Fibroblast of villous mesenchyme (primary cell): ENCODE measurements at regions not wholly inside any gene's neighbourhood (a gene's known extent, or its start where the extent isn't known, plus 50 kb on each side); places are given as distances from the start of the nearest gene placed in this dataset.

ENCODE experiments used
- DNase-seq: peaks from one replicate; pipeline ENCODE4 v3.0.0-alpha.2; 2010; ENCODE audit warnings: low read depth
- H3K4me3 ChIP-seq: 2 replicates; pipeline ENCODE4 v1.5.1; 2011; ENCODE audit warnings: low read depth, mild to moderate bottlenecking, low read length
- TF ChIP-seq, protein P1 (sequence below): IDR thresholded peaks from 2 replicates; pipeline ENCODE4 v1.5.1; 2012; ENCODE audit warnings: low read depth, mild to moderate bottlenecking, low read length; ENCODE audit not compliant: insufficient read depth

DNA sequence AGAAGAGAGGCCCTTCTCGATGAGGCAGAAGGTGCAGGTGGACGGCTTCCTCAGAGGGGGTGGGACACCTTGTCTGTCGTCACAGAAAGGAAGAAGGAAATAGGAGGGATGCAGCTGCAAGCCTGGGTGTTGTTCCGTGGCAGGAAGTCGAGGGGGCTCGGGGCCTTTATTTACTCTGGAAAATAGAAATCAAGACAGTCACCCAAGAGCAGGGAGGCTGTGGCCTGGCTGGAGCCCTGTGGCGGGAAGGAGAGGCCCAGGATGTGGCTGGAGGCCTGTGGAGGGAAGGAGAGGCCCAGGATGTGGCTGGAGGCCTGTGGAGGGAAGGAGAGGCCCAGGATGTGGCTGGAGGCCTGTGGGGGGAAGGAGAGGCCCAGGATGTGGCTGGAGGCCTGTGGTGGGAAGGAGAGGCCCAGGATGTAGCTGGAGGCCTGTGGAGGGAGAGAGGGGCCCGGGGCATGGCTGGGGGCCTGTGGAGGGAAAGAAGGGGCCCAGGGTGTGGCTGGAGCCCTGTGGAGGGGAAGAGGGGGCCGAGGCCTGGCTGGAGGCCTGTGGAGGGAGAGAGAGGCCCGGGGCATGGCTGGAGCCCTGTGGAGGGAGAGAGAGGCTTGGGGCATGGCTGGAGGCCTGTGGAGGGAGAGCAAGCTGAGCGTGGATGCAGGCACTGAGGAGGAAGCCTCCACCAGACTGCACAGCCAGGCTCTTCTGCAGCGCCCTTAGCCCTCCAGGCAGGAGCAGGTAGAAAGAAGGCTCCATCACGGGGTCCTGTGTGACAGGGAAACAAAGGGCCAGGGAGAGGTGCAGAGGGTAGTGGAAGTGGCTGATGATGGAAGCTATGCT is 97.3 kb upstream of the SFMBT2 start:
- no peak overlapping the region for H3K4me3 ChIP-seq
- DNase-seq, result no peak
- TF ChIP-seq, protein P1, sequence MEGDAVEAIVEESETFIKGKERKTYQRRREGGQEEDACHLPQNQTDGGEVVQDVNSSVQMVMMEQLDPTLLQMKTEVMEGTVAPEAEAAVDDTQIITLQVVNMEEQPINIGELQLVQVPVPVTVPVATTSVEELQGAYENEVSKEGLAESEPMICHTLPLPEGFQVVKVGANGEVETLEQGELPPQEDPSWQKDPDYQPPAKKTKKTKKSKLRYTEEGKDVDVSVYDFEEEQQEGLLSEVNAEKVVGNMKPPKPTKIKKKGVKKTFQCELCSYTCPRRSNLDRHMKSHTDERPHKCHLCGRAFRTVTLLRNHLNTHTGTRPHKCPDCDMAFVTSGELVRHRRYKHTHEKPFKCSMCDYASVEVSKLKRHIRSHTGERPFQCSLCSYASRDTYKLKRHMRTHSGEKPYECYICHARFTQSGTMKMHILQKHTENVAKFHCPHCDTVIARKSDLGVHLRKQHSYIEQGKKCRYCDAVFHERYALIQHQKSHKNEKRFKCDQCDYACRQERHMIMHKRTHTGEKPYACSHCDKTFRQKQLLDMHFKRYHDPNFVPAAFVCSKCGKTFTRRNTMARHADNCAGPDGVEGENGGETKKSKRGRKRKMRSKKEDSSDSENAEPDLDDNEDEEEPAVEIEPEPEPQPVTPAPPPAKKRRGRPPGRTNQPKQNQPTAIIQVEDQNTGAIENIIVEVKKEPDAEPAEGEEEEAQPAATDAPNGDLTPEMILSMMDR, result no peak

DNA sequence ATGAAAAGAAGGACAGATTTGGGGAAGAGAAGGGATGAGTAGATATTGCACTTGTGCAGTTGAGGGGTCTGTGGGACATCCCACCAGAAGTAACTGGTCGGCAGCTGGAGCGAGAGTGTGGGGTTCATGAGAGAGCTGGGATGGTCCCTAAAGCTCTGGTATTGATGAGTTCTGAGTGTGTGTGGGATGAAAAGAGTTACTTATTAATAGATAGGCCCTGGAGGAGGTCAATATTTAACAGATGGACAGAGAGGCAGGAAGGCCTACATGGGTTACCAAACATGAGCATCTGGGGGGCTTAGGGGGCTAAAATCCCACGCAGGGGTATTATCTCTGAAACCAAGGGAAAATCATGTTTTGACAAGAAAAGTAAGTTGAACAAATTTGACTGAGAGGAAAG is 95.7 kb upstream of the SFMBT2 start:
- TF ChIP-seq, protein P1, result no peak
- no peak for DNase-seq

DNA sequence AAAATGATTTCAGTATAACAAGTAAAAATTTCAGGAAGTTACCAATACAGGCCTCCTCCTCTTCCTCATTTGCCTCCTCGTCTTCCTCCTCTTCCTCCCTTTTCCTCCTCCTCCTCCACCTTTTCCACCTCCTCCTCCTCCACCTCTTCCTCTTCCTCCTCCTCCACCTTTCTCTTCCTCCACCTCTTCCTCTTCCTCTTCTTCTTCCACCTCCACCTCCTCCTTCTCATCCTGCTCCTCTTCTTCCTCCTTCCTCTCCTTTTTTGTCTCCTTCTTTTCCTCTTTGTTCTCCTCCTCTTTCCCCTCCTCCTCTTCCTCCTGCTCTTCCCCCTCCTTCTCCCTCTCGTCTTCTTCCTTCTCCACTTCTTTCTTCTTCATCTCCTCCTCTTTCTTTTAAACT is 94.4 kb upstream of the SFMBT2 start:
- no peak overlapping the region for H3K4me3 ChIP-seq
- TF ChIP-seq, protein P1, result no peak
- no peak for DNase-seq

More for the DNA sequence above, 95.7 kb upstream of the SFMBT2 start:
- H3K4me3 ChIP-seq, result no peak overlapping the region

DNA sequence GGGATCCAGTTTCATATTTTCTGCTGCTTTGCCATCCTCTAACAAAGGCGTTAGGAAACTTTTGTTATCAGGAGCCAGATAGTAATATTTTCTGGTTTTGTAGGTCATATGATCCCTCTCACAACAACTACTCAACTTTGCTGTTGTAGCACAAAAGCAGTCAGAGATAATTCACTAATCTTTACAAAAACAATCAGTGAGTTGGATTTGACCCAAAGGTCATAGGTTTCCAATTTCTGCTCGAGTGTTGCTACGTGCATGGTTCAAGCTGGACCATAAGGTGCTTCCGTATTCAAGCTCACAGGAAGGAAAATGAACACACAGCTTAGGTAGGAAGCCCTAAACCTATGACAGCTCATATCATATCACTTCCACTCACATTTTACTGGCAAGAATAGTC is 92.4 kb upstream of the SFMBT2 start:
- DNase-seq, result no peak
- no peak overlapping the region for H3K4me3 ChIP-seq
- TF ChIP-seq, protein P1, result no peak

DNA sequence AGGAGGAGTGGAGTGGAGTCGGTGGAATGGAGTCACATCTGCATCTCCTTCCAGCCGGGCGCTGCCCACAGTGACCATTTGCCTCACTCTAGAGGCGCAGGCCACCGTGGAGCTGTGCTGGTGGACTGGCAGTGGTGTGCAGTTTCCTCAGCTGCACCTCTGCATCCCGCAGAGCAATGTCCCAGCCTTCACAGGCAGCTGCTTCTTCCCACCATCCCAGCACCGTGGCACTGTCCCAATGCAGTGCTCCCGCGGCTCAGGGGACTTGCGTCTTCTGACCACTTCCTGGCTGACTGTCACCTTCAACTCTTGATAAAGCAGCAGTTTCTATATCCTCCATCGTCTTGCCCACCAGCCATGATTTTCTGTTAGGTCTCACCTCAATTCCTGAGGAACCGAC is 90.3 kb upstream of the SFMBT2 start:
- H3K4me3 ChIP-seq, result no peak overlapping the region
- TF ChIP-seq, protein P1, result no peak
- no peak for DNase-seq

DNA sequence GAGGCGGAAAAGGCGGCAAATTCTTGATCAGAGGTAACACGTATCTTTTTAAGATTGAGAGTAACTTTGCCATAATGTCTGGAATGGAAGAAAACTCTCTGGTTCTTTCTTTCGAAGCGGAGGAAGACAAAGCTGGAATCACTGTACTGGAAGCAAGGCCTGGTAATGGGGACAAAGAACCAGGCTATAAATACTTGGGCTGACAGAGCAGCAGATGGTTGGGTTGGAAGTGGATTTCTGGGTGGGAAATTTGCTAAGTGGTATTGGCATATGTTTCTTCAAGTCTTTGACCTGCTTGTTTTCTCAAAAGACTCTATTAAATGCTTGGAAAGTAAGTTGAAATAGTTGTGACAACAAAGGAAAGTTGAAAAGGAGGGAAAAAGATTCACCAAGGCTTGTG is 87.3 kb upstream of the SFMBT2 start:
- H3K4me3 ChIP-seq, result no peak overlapping the region
- TF ChIP-seq, protein P1, result no peak
- DNase-seq, result no peak

DNA sequence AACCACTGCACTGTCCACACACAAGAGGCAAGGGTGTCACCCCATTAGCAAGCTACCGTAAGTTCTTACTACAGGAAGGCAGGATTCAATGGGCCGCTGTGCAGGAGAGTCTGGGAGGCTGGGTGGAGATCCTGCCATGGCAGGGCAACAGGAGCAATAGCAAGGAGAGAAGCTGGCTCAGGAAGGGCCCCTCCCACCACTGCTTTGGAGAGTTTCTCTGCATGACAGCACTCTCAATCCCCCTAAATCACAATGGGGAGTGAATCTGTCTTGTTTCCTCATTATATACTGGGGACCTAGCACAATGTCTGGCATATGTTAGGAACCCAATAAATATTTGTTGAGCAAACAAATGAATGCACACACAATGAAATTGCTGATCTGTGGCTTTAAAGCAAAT is 83.2 kb upstream of the SFMBT2 start:
- no peak for DNase-seq
- no peak overlapping the region for H3K4me3 ChIP-seq
- TF ChIP-seq, protein P1, result no peak
